ENCODE measurements at regions not wholly inside any gene's neighbourhood (a gene's known extent, or its start where the extent isn't known, plus 50 kb on each side); places are given as distances from the start of the nearest gene placed in this dataset.
"Not testable (repeated sequence)": the region's sequence is repeated elsewhere in the genome, so short reads cannot be mapped to it uniquely, and the experiment has no call there.

DNA sequence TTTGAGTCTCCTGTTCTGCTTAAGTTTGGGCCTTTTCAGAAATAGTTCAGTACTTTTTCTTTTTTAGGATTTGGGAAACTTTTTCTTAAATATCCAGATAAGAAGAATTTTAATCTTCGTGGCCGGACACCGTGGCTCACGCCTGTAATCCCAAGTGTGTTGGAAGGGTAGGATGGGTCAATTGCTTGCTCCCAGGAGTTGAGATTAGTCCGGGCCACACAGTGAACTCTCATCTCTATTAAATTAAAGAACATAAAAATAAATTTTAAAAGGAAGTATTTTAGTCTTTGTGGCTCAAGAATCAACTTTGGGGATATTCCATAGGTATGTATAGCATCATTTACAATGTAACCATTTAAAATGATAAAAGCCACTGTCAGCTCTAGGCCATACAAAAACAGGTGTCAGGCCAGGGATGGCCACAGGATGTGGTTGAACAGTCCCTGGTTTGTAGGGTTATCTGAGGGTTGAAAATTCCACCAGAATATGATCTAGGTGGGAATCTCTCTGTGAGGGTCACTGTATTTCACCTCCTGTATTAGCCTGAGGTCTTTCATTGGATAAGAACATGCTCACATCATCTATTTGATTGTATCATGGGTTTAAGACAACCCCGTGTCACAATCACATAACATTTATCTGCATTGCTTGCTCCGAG is 115.6 kb downstream of the GGTLC2 start:
- no peak for DNase-seq

DNA sequence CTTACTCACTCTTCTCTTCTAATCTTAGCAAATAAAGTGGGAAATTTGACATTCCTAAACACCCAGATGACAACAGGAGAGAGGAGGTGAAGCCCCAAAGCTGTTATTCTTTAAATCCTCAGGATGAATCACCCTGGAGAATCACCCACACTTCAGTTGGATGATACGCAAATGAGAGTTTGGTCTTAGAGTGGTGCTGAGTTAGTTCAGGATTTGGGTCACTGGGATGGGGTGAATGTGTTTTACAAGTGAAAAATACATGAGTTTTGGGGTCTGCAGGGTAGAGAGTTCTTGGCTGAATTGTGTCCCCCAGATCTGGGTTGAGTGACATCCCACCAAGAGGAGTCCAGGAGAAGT is 117.2 kb downstream of the GGTLC2 start:
- DNase-seq = no peak

- no peak for DNase-seq
Observed at GRCh38 chr22:22761963-22762772, 117.8 kb downstream of the GGTLC2 start.

GRCh38 chr22:22763512-22763911 is 119.1 kb downstream of the GGTLC2 start:
- DNase-seq = no peak

DNA sequence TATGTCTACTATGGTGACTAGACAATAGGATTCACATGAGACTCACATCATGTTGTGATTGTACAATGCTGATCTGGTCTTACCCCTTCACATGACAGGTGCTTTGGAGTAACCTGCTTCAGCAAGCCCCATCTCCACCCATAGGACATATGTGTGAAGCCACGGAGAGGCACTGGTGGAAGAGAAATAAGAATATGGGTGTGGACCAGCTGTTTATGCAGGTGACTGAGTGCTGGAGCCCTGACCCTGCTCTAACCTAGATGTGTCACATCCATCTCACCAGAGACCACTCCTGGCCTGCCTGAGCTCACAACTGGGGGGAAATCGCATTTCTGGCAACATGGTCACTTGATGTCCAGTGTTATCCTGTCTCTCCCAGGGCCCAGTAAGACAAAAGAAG is 119.7 kb downstream of the GGTLC2 start:
- DNase-seq = no peak

- peak; percentile 25 for DNase-seq
Observed at GRCh38 chr22:22767876-22768602, 119.6 kb upstream of the IGLL5 start.

DNA sequence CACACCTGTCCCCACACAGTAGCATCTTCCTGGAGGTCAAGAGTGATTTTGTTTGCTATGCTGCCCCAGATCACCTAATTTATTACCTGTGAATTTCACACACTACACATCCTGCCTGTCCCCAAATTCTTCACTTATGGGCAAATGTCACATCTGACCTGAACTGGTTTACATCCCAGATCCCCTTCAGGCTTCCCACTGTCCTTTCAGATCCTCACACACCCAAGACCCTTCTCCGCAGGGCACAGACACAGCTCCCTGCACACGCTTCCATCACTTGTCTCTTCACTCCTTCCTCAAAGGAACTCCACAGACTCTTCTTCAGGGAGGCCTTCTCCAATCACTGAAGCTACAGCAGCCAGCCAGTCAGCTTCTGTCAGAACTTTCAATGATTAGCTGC is 118.7 kb upstream of the IGLL5 start:
- no peak for DNase-seq

GRCh38 chr22:22769434-22770279 is 118.0 kb upstream of the IGLL5 start:
- DNase-seq = no peak

- DNase-seq = peak; percentile 39
Observed at GRCh38 chr22:22770280-22770871, 117.2 kb upstream of the IGLL5 start.

DNA sequence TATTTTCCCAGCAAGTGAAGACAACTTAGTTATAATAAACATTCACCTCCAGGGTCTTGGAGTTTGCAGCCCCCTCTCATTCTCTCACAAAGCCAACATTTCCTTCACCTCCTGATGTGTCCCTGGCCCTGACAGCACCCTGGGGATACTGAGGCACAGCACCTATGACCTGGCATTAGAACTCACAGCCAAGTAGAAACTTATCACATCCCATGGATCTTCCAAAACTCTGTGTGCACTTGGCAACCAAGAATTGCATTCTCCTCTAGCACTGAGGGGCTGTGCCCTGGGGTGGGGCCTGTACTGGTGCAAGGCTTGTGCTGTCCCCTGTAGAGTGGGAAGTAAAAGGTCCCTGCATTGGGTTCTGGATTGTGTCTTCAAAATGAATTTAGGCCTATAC is 116.7 kb upstream of the IGLL5 start:
- DNase-seq = no peak

GRCh38 chr22:22771696-22772377 is 115.8 kb upstream of the IGLL5 start:
- no peak for DNase-seq

- no peak for DNase-seq
Observed at GRCh38 chr22:22772396-22772795, 115.2 kb upstream of the IGLL5 start.

DNA sequence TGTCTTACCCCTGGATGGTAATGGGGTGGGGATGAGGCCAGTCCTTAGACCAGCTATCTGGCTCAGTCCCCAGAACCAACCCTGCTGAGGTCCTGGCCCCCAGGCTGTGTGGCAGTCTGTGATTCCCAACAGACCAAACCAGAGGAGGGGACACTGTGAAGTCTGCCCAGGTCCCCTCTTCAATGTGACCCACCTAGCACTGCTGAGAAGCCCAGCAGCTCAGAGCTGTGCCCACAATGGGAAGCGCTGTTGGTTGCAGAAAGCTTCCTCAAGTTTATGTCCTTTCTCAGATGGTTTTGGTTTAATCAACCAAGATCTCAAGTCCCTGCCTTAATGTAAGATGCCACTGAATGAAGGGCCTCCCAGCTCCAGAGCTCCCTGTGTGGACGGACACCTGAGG is 114.7 kb upstream of the IGLL5 start:
- no peak for DNase-seq

DNA sequence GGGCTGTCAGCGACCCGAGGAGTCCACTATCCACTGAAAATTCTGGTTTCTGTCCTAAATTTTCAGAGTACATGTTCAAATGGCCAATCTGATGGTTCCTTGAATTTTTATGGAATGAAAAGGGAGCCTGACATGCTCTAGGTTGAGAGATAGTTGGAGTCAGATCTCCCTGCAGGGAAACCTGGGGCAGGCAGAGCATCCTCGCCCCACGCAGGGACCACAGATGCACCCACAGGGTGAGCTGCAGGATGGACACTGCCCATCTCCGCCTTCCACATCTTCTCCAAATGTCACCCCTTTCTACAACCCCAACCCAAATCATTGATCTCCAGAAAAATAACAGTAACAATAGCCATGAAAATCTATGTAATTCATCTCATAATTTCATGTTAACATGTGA is 114.2 kb upstream of the IGLL5 start:
- no peak for DNase-seq

GRCh38 chr22:22773979-22774604 is 113.5 kb upstream of the IGLL5 start:
- DNase-seq = no peak

GRCh38 chr22:22774762-22775161 is 112.9 kb upstream of the IGLL5 start:
- not testable (repeated sequence) for DNase-seq

DNA sequence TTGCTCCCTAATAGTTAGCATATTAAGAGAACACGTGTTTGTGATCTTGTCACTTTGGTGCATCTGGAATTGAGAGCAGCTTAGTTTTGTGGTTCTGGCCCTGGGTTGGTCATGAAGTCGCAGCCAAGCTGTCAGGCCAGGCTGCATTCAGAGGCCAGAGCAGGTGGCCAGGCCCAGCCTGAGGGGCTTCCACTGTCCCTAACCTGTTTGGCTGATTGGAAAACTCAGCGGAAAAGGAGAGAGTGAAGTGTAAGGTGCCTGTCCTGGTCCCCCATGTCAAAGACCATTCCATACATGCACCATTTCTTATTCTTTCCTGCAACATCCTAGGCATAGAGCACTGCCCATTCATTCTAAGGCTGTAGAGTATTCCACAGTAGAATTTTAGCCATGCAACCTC is 111.5 kb upstream of the IGLL5 start:
- no peak for DNase-seq

DNA sequence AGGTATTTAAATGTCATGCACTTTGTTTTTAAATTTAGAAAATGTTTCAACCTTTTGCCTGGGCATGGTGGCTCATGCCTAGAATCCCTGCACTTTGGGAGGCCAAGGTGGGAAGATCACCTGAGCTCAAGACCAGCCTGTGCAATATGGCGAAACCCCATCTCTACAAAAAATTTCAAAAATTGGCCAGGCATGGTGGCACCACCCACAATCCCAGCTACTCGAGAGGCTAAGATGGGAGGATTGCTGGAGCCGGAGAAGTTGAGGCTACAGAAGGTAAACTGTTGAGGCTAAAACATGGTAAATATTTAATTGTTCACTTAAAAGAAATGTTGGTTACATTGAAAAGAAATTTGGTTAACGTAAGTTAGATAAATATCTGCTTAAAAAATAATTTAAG is 108.4 kb upstream of the IGLL5 start:
- DNase-seq = no peak

DNA sequence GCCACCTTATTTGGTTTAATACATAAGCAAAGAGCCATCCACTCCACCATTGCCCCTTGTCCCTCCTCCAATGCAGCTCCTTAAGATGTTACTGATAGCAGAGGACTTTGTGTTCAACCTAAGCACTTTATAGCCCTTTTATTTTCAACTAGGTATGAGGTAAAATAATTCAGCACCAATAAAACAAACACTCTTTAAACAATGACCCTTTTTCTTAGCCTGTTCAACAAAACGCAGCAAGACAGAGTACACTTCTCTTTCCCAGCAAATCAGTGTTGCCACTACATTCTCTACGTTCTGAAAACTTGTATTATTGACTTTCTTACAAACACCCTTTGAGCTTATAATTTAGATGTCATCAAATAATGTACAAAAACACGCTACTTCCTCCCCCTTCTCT is 104.0 kb upstream of the IGLL5 start:
- no peak for DNase-seq

DNA sequence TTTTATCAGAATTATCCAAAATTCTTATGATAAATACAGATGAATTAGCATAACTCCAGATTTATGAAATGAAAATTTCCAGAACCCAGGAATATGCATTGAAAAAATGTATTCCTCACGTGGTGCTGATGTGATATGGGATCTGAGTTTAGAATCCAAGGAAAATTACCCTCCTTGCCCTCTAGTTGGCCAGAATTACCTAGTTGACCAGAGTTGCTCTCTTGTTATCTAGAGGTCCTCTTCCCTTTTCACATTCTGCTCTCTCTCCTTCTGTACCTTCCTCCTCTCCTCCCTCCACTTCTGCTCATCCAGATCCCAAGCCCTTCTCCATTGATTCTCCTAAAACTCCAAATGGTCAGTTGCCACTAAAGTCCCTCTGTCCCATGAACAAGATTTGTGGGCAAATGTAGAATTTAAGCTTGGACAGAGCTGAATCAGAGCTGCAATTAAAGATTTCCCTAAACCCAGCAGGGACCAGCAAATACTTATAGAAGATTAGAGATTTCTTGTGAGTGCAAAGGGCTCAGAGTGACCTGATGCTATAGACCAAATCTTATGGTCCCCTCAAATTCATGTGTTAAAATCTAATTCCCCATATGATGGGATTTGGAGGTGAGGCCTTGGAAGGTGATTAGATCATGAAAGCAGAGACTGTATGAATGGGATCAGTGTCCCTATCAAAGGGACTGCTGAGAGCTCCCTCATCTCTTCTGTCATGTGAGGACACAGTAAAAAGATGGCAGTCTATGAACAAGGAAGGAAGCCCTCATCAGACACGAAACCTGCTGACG is 103.2 kb upstream of the IGLL5 start:
- DNase-seq = no peak

Measured in NCI-H69 (cell line).